Naive B cell (primary cell): ENCODE measurements at regions not wholly inside any gene's neighbourhood (a gene's known extent, or its start where the extent isn't known, plus 50 kb on each side); places are given as distances from the start of the nearest gene placed in this dataset.
A peak's percentile ranks its signal among the peaks of the same experiment; 100 is the strongest.
"Not testable (repeated sequence)": the region's sequence is repeated elsewhere in the genome, so short reads cannot be mapped to it uniquely, and the experiment has no call there.

ENCODE experiments used
- ATAC-seq, 2 donors: fragments of 150-1000 bp; cut with Tn5 transposase; 2 replicates each; pipeline ENCODE4 v1.10.0; 2021; ENCODE audit warnings: low read depth in 2 of 2, mild to moderate bottlenecking in 2 of 2, moderate library complexity in 2 of 2
- DNase-seq: peaks from one replicate; pipeline ENCODE4 v3.0.0; 2022
- H3K27ac Mint-ChIP-seq, 6 donors: one replicate each; pipeline ENCODE4 v1.8.0; 2020 to 2022; ENCODE audit warnings: mild to moderate bottlenecking in 6 of 6, mixed read lengths in 6 of 6, moderate library complexity in 5 of 6, inconsistent platforms in 2 of 6
- H3K27me3 Mint-ChIP-seq, 3 donors: one replicate each; pipeline ENCODE4 v1.8.0; 2021 to 2022; ENCODE audit warnings: mixed read lengths in 3 of 3, mild to moderate bottlenecking in 1 of 3
- H3K36me3 Mint-ChIP-seq, 2 donors: one replicate each; pipeline ENCODE4 v1.8.0; 2020 to 2022; ENCODE audit warnings: mixed read lengths in 2 of 2, inconsistent platforms in 1 of 2, mild to moderate bottlenecking in 1 of 2
- H3K4me1 Mint-ChIP-seq, 3 donors: one replicate each; pipeline ENCODE4 v1.8.0; 2020 to 2022; ENCODE audit warnings: mixed read lengths in 3 of 3, inconsistent platforms in 1 of 3, mild to moderate bottlenecking in 1 of 3, moderate library complexity in 1 of 3
- H3K4me3 Mint-ChIP-seq, 8 donors: one replicate each; pipeline ENCODE4 v1.8.0; 2020 to 2022; ENCODE audit warnings: mild to moderate bottlenecking in 8 of 8, mixed read lengths in 8 of 8, moderate library complexity in 8 of 8, inconsistent platforms in 2 of 8
- H3K9me3 Mint-ChIP-seq, 7 donors: one replicate each; pipeline ENCODE4 v1.8.0; 2020 to 2022; ENCODE audit warnings: mixed read lengths in 7 of 7, mild to moderate bottlenecking in 5 of 7, inconsistent platforms in 2 of 7, moderate library complexity in 1 of 7

- H3K27ac Mint-ChIP-seq, result peak overlapping the region in 2 of 6 donors; percentile 24 to 73
- H3K9me3 Mint-ChIP-seq, result no peaks in the 10 kb centered on the region
- ATAC-seq (no peak), DNase-seq (no peak)
- H3K4me3 Mint-ChIP-seq, result no peak overlapping the region
- H3K4me1 Mint-ChIP-seq, result peaks cover 4 to 8% (median 4%) of the 10 kb centered on the region in 3 donors
- peaks cover 0 to 8% of the 10 kb centered on the region in 2 donors for H3K36me3 Mint-ChIP-seq
- H3K27me3 Mint-ChIP-seq, result no peaks in the 10 kb centered on the region
These were observed 69.8 kb upstream of the KCTD7 start for GRCh38 chr7:66558660-66559465.

- no peak for DNase-seq
These were observed 64.6 kb upstream of the KCTD7 start for GRCh38 chr7:66564045-66564444.

GRCh38 chr7:66570179-66570578 is 58.5 kb upstream of the KCTD7 start:
- DNase-seq, ATAC-seq, H3K4me1 Mint-ChIP-seq, H3K4me3 Mint-ChIP-seq, H3K9me3 Mint-ChIP-seq, H3K27me3 Mint-ChIP-seq: not testable (repeated sequence)
- Mint-ChIP-seq H3K36me3 (peaks cover 5 to 25% of the 10 kb centered on the region in 2 donors), H3K27ac (peak overlapping the region in 4 of 6 donors; percentile 23 to 33 (median 28))

More at GRCh38 chr7:66564045-66564444, 64.6 kb upstream of the KCTD7 start:
- Mint-ChIP-seq H3K27me3 (no peaks in the 10 kb centered on the region), H3K4me1 (peaks cover 0 to 6% (median 0%) of the 10 kb centered on the region in 3 donors), H3K4me3 (no peak overlapping the region), H3K9me3 (no peaks in the 10 kb centered on the region), H3K27ac (peak overlapping the region in 2 of 6 donors; percentile 38 to 59), H3K36me3 (no peaks in the 10 kb centered on the region)
- no peak for ATAC-seq

- ATAC-seq, result no peak
- H3K4me3 Mint-ChIP-seq, result no peak overlapping the region
- no peak overlapping the region for H3K27ac Mint-ChIP-seq
- DNase-seq, result no peak
- peaks cover 0 to 10% (median 2%) of the 10 kb centered on the region in 3 donors for H3K4me1 Mint-ChIP-seq
- no peaks in the 10 kb centered on the region for H3K27me3 Mint-ChIP-seq
- H3K36me3 Mint-ChIP-seq, result peaks cover 5 to 25% of the 10 kb centered on the region in 2 donors
- H3K9me3 Mint-ChIP-seq, result no peaks in the 10 kb centered on the region
These were observed 57.1 kb upstream of the KCTD7 start for GRCh38 chr7:66571568-66571967.

GRCh38 chr7:66573782-66574495 is 54.7 kb upstream of the KCTD7 start:
- H3K4me1 Mint-ChIP-seq, result peaks cover 19 to 34% (median 22%) of the 10 kb centered on the region in 3 donors
- peaks cover 5 to 25% of the 10 kb centered on the region in 2 donors for H3K36me3 Mint-ChIP-seq
- DNase-seq, H3K9me3 Mint-ChIP-seq, H3K27me3 Mint-ChIP-seq, H3K4me3 Mint-ChIP-seq, ATAC-seq: not testable (repeated sequence)
- peak overlapping the region in 3 of 6 donors; percentile 10 to 64 (median 24) for H3K27ac Mint-ChIP-seq

- H3K36me3 Mint-ChIP-seq, result peaks cover 5 to 25% of the 10 kb centered on the region in 2 donors
- H3K9me3 Mint-ChIP-seq, H3K4me3 Mint-ChIP-seq, ATAC-seq, H3K27me3 Mint-ChIP-seq, DNase-seq: not testable (repeated sequence)
- H3K4me1 Mint-ChIP-seq, result peaks cover 23 to 38% (median 28%) of the 10 kb centered on the region in 3 donors
- peak overlapping the region in 1 of 6 donors; percentile 35 for H3K27ac Mint-ChIP-seq
These were observed 53.9 kb upstream of the KCTD7 start for GRCh38 chr7:66574768-66575167.

GRCh38 chr7:66575398-66575797 is 53.3 kb upstream of the KCTD7 start:
- H3K4me1 Mint-ChIP-seq, result peaks cover 23 to 38% (median 29%) of the 10 kb centered on the region in 3 donors
- no peak overlapping the region for H3K4me3 Mint-ChIP-seq
- H3K27ac Mint-ChIP-seq, result peak overlapping the region in 1 of 6 donors; percentile 18
- H3K27me3 Mint-ChIP-seq, result no peaks in the 10 kb centered on the region
- DNase-seq (no peak), ATAC-seq (no peak)
- no peaks in the 10 kb centered on the region for H3K9me3 Mint-ChIP-seq
- H3K36me3 Mint-ChIP-seq, result peaks cover 5 to 25% of the 10 kb centered on the region in 2 donors

GRCh38 chr7:66576646-66577045 is 52.0 kb upstream of the KCTD7 start:
- no peak for DNase-seq
- Mint-ChIP-seq H3K27me3 (no peaks in the 10 kb centered on the region), H3K27ac (peak overlapping the region in 1 of 6 donors; percentile 69), H3K9me3 (no peaks in the 10 kb centered on the region), H3K36me3 (peaks cover 5 to 25% of the 10 kb centered on the region in 2 donors), H3K4me3 (peak overlapping the region in 1 of 8 donors; percentile 68), H3K4me1 (peaks cover 26 to 38% (median 34%) of the 10 kb centered on the region in 3 donors)
- ATAC-seq, result no peak
